ENCODE measurements at regions not wholly inside any gene's neighbourhood (a gene's known extent, or its start where the extent isn't known, plus 50 kb on each side); places are given as distances from the start of the nearest gene placed in this dataset.

DNA sequence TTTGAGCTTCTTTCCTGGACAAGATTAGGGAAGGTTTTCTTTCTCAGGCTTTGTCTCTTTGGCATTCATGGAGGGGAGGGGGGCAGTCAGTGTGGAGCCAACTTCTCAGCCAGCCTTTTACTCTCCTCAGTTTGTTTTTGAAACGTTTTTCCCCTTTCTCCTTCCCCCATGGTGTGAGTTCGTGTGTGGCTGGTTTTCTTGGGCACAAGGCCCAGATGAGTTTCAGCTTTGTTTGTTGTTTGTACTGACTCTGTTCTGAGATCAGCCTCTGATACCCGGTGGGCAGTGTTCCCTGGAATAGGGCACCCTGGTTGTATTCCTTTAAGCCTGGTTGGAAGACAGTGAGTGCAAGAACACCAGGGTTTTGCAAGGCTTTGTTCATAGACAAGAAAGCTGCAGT lies 168.2 kb upstream of the RARB start:
- TF ChIP-seq, protein P1, sequence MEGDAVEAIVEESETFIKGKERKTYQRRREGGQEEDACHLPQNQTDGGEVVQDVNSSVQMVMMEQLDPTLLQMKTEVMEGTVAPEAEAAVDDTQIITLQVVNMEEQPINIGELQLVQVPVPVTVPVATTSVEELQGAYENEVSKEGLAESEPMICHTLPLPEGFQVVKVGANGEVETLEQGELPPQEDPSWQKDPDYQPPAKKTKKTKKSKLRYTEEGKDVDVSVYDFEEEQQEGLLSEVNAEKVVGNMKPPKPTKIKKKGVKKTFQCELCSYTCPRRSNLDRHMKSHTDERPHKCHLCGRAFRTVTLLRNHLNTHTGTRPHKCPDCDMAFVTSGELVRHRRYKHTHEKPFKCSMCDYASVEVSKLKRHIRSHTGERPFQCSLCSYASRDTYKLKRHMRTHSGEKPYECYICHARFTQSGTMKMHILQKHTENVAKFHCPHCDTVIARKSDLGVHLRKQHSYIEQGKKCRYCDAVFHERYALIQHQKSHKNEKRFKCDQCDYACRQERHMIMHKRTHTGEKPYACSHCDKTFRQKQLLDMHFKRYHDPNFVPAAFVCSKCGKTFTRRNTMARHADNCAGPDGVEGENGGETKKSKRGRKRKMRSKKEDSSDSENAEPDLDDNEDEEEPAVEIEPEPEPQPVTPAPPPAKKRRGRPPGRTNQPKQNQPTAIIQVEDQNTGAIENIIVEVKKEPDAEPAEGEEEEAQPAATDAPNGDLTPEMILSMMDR (conservative IDR thresholded peaks at IDR 0.05 in 1 of 2, IDR thresholded peaks at IDR 0.05 in 1 of 2; ENCODE audit: extremely low read depth in 1 of 2, insufficient read depth in 1 of 2, low read depth in 1 of 2, low read length in 2 of 2), result no peak
- no peak for TF ChIP-seq EZH2 (IDR thresholded peaks at IDR 0.05; ENCODE audit: borderline replicate concordance, low read length)

Measured in mammary epithelial cell (primary cell).